ENCODE measurements at regions not wholly inside any gene's neighbourhood (a gene's known extent, or its start where the extent isn't known, plus 50 kb on each side); places are given as distances from the start of the nearest gene placed in this dataset.
A peak's percentile ranks its signal among the peaks of the same experiment; 100 is the strongest.

- TF ChIP-seq, protein P1, sequence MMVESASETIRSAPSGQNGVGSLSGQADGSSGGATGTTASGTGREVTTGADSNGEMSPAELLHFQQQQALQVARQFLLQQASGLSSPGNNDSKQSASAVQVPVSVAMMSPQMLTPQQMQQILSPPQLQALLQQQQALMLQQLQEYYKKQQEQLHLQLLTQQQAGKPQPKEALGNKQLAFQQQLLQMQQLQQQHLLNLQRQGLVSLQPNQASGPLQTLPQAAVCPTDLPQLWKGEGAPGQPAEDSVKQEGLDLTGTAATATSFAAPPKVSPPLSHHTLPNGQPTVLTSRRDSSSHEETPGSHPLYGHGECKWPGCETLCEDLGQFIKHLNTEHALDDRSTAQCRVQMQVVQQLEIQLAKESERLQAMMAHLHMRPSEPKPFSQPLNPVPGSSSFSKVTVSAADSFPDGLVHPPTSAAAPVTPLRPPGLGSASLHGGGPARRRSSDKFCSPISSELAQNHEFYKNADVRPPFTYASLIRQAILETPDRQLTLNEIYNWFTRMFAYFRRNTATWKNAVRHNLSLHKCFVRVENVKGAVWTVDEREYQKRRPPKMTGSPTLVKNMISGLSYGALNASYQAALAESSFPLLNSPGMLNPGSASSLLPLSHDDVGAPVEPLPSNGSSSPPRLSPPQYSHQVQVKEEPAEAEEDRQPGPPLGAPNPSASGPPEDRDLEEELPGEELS (CRISPR knock-in tag; IDR thresholded peaks at IDR 0.05) = no peak
- no peak for TF ChIP-seq ATF1 (CRISPR knock-in tag; IDR thresholded peaks at IDR 0.05)
Measured at GRCh38 chr6:81909162-81909561, 156.7 kb upstream of the TENT5A start (continued).

DNA sequence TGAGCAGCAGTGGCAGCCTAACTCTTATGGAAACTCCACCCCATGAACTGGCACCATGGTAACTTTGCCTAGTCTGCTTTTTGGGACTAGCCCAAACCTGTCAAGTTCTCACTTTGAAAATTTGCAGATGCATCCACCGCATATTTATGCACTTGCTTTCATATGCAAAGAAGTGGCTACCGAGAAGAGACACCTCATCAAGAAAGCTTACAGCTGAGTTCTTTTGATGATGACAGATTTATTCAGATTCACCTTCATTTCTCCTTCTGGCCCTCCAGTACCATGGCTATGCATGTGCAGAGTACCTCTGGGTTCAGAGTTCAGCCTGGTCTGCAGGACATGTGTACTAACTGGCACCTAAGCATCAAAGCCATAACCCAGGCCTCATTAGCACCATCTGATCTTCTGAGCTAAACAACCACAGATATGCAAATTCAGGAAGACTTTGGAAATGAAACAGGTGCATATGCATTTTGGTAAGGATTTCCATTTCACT, 154.3 kb upstream of the TENT5A start:
- H3K27ac Mint-ChIP-seq = peak overlapping the region; percentile 73; the same call in 1 of the 2 replicates
- peaks cover 19% of the 10 kb centered on the region for H3K9me3 Mint-ChIP-seq
- no peak overlapping the region for H3K4me3 Mint-ChIP-seq
- DNase-seq (ENCODE audit: low spot score) (no peak), ATAC-seq (no peak)
- H3K27me3 Mint-ChIP-seq (ENCODE audit: low read depth) = no peaks in the 10 kb centered on the region
- TF ChIP-seq, protein P2, sequence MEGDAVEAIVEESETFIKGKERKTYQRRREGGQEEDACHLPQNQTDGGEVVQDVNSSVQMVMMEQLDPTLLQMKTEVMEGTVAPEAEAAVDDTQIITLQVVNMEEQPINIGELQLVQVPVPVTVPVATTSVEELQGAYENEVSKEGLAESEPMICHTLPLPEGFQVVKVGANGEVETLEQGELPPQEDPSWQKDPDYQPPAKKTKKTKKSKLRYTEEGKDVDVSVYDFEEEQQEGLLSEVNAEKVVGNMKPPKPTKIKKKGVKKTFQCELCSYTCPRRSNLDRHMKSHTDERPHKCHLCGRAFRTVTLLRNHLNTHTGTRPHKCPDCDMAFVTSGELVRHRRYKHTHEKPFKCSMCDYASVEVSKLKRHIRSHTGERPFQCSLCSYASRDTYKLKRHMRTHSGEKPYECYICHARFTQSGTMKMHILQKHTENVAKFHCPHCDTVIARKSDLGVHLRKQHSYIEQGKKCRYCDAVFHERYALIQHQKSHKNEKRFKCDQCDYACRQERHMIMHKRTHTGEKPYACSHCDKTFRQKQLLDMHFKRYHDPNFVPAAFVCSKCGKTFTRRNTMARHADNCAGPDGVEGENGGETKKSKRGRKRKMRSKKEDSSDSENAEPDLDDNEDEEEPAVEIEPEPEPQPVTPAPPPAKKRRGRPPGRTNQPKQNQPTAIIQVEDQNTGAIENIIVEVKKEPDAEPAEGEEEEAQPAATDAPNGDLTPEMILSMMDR (IDR thresholded peaks at IDR 0.05) = no peak
- TF ChIP-seq STAT6 (CRISPR knock-in tag; conservative IDR thresholded peaks at IDR 0.05; ENCODE audit: low read depth) (no peak), ZNF232 (CRISPR knock-in tag; IDR thresholded peaks at IDR 0.05) (no peak), ZBTB21 (CRISPR knock-in tag; IDR thresholded peaks at IDR 0.05; ENCODE audit: borderline replicate concordance) (no peak)
- no peaks in the 10 kb centered on the region for H3K36me3 Mint-ChIP-seq
- POLR2A ChIA-PET = no interaction called here
- peaks cover 23% of the 10 kb centered on the region for H3K4me1 Mint-ChIP-seq
- CTCF ChIA-PET = no interaction called here

GRCh38 chr6:81906041-81906440, 153.6 kb upstream of the TENT5A start:
- H3K9me3 Mint-ChIP-seq = peaks cover 19% of the 10 kb centered on the region
- H3K36me3 Mint-ChIP-seq = no peaks in the 10 kb centered on the region
- ChIA-PET POLR2A (no interaction called here), CTCF (no interaction called here)
- no peak for ATAC-seq
- H3K27me3 Mint-ChIP-seq (ENCODE audit: low read depth) = no peaks in the 10 kb centered on the region
- no peak for DNase-seq (ENCODE audit: low spot score)
- H3K4me1 Mint-ChIP-seq = peaks cover 19% of the 10 kb centered on the region
- H3K4me3 Mint-ChIP-seq = no peak overlapping the region
- peak overlapping the region; percentile 81; the same call in 1 of the 2 replicates for H3K27ac Mint-ChIP-seq
- TF ChIP-seq PRRX2 (CRISPR knock-in tag; IDR thresholded peaks at IDR 0.05) = no peak
- no peak for TF ChIP-seq ZNF423 (CRISPR knock-in tag; IDR thresholded peaks at IDR 0.05)
- TF ChIP-seq, protein P2 (IDR thresholded peaks at IDR 0.05) = no peak
- no peak for TF ChIP-seq CREM (CRISPR knock-in tag; IDR thresholded peaks at IDR 0.05)
- no peak for TF ChIP-seq HMGXB4 (CRISPR knock-in tag; IDR thresholded peaks at IDR 0.05)
- TF ChIP-seq NR1H2 (CRISPR knock-in tag; IDR thresholded peaks at IDR 0.05) = no peak
- no peak for TF ChIP-seq CBFB (CRISPR knock-in tag; IDR thresholded peaks at IDR 0.05; ENCODE audit: low read depth)
- TF ChIP-seq TEAD1 (CRISPR knock-in tag; IDR thresholded peaks at IDR 0.05) = no peak
- TF ChIP-seq, protein P3, sequence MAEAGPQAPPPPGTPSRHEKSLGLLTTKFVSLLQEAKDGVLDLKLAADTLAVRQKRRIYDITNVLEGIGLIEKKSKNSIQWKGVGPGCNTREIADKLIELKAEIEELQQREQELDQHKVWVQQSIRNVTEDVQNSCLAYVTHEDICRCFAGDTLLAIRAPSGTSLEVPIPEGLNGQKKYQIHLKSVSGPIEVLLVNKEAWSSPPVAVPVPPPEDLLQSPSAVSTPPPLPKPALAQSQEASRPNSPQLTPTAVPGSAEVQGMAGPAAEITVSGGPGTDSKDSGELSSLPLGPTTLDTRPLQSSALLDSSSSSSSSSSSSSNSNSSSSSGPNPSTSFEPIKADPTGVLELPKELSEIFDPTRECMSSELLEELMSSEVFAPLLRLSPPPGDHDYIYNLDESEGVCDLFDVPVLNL (CRISPR knock-in tag; IDR thresholded peaks at IDR 0.05; ENCODE audit: borderline replicate concordance, low read depth) = no peak
- TF ChIP-seq MYBL2 (CRISPR knock-in tag; IDR thresholded peaks at IDR 0.05) = no peak
- no peak for TF ChIP-seq SMAD3 (CRISPR knock-in tag; IDR thresholded peaks at IDR 0.05; ENCODE audit: borderline replicate concordance)
- TF ChIP-seq TCF7 (CRISPR knock-in tag; IDR thresholded peaks at IDR 0.05; ENCODE audit: low read depth) = no peak
- no peak for TF ChIP-seq ZNF317 (CRISPR knock-in tag; IDR thresholded peaks at IDR 0.05; ENCODE audit: borderline replicate concordance, low read depth)
- no peak for TF ChIP-seq CDX4 (CRISPR knock-in tag; IDR thresholded peaks at IDR 0.05; ENCODE audit: borderline replicate concordance)

Measured in WTC11 (cell line).